Upper lobe of left lung (tissue), 6 donors: ENCODE measurements at regions not wholly inside any gene's neighbourhood (a gene's known extent, or its start where the extent isn't known, plus 50 kb on each side); places are given as distances from the start of the nearest gene placed in this dataset.

Experiments
- ATAC-seq, 2 donors: fragments of 200-7000 bp; cut with Tn5 transposase; one replicate each; pipeline ENCODE4 v1.9.1; 2022; ENCODE audit warnings: mild to moderate bottlenecking in 2 of 2, moderate library complexity in 2 of 2; ENCODE audit not compliant: low FRiP score in 2 of 2
- DNase-seq, 2 donors: peaks; one replicate each; pipeline ENCODE4 v3.0.0-alpha.2; 2019 to 2020
- H3K27ac ChIP-seq, 4 donors: fragments of 200-600 bp; sonication (generic); one replicate each; pipeline ENCODE4 v1.5.1; 2016 to 2019
- H3K27me3 ChIP-seq, 4 donors: fragments of 200-600 bp; sonication (generic); one replicate each; pipeline ENCODE4 v1.5.1; 2017 to 2019
- H3K36me3 ChIP-seq, 4 donors: fragments of 200-600 bp; sonication (generic); one replicate each; pipeline ENCODE4 v1.5.1; 2016 to 2019
- H3K4me1 ChIP-seq, 4 donors: fragments of 200-600 bp; sonication (generic); one replicate each; pipeline ENCODE4 v1.5.1; 2018 to 2019
- H3K4me3 ChIP-seq, 4 donors: fragments of 200-600 bp; sonication (generic); one replicate each; pipeline ENCODE4 v1.5.1; 2017 to 2019; ENCODE audit warnings: mild to moderate bottlenecking in 2 of 4, moderate library complexity in 1 of 4
- H3K9me3 ChIP-seq, 4 donors: fragments of 200-600 bp; sonication (generic); one replicate each; pipeline ENCODE4 v1.5.1; 2018 to 2019
- EP300 ChIP-seq, 4 donors: sonication (generic); formaldehyde crosslinking; IDR thresholded peaks; one replicate each; pipeline ENCODE4 v1.5.1; 2017; ENCODE audit warnings: antibody characterized with exemption in 4 of 4, control low read depth in 2 of 4
- POLR2A ChIP-seq, 4 donors: fragments of 450-650 bp; IDR thresholded peaks; one replicate each; pipeline ENCODE4 v1.5.1; 2016 to 2017; ENCODE audit warnings: antibody characterized with exemption in 4 of 4, mild to moderate bottlenecking in 2 of 4
- POLR2AphosphoS5 ChIP-seq, 2 donors: sonication (generic); formaldehyde crosslinking; IDR thresholded peaks; one replicate each; pipeline ENCODE4 v1.5.1; 2017; ENCODE audit warnings: antibody characterized with exemption in 2 of 2
- WGBS, 2 donors: methylation state at CpG; one replicate each; pipeline ENCODE4 v1.1.5; 2017 to 2018; 5-methylcytosine and 5-hydroxymethylcytosine counted together
- TF ChIP-seq, protein P1 (sequence below), 6 experiments: fragments of 450-650 bp in 4 of 6; fragments of 200-600 bp in 2 of 6; sonication (generic) in 2 of 6; IDR thresholded peaks; one replicate each; pipeline ENCODE4 v1.5.1; 2016 to 2019; ENCODE audit warnings: antibody characterized with exemption in 6 of 6
- donor health status: DM: no; HTN: no; CAD: no; lungs with moderate emphysema.
- donor health status: DM: no; HTN: yes; CAD: no; lungs with severe emphysema.

DNA sequence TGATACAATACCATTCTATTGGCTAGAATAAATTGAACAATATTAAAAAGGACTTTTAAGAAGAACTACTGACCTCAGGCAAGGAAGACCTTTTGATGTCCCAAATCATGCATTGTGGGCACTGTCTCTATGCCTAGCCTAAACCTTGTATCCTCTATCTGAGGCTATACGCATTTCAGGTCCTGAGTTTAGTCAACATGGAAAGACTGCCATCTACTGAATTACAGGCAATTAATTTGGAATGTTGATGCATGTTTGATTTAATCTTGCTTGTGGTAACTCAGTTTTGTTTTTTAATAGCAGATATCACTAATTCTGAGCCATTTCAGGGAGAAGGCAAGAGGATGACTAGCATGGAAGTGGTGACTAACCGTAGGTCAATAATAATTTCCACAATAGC, 585.3 kb upstream of the CCNG1 start:
- 89 to 92% methylated on average over 2 of the region's 2 CpGs for WGBS, 2 donors
- DNase-seq (no peak), ATAC-seq (no peak)
- Histone ChIP-seq H3K9me3 (no peaks in the 10 kb centered on the region), H3K36me3 (no peaks in the 10 kb centered on the region), H3K4me1 (no peaks in the 10 kb centered on the region), H3K4me3 (no peak overlapping the region), H3K27me3 (no peaks in the 10 kb centered on the region), H3K27ac (no peak overlapping the region)
- TF ChIP-seq POLR2A (IDR thresholded peaks at IDR 0.05) = no peak
- TF ChIP-seq, protein P1, sequence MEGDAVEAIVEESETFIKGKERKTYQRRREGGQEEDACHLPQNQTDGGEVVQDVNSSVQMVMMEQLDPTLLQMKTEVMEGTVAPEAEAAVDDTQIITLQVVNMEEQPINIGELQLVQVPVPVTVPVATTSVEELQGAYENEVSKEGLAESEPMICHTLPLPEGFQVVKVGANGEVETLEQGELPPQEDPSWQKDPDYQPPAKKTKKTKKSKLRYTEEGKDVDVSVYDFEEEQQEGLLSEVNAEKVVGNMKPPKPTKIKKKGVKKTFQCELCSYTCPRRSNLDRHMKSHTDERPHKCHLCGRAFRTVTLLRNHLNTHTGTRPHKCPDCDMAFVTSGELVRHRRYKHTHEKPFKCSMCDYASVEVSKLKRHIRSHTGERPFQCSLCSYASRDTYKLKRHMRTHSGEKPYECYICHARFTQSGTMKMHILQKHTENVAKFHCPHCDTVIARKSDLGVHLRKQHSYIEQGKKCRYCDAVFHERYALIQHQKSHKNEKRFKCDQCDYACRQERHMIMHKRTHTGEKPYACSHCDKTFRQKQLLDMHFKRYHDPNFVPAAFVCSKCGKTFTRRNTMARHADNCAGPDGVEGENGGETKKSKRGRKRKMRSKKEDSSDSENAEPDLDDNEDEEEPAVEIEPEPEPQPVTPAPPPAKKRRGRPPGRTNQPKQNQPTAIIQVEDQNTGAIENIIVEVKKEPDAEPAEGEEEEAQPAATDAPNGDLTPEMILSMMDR (IDR thresholded peaks at IDR 0.05) = no peak
- TF ChIP-seq EP300 (IDR thresholded peaks at IDR 0.05) = no peak
- TF ChIP-seq POLR2AphosphoS5 (IDR thresholded peaks at IDR 0.05) = no peak

DNA sequence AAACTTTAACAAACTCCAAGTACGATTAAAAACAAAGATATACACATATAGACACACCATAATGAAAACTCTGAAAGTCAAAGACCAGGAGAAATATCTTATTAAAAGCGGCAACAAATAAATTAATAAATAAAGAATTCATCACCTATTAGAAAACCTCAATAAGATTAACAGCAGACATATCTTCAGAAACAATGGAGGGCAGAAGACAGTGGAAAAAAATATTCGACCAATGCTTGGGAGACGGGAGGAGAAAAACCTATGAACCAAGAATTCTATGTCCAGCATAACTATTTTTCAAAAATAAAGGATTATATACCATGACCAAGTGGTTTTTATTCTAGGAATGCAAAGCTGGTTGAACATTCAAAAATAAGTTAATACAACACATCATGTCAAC, 578.6 kb upstream of the CCNG1 start:
- no peak for ATAC-seq
- no peaks in the 10 kb centered on the region for H3K36me3 ChIP-seq
- TF ChIP-seq POLR2A (IDR thresholded peaks at IDR 0.05) (no peak), POLR2AphosphoS5 (IDR thresholded peaks at IDR 0.05) (no peak), EP300 (IDR thresholded peaks at IDR 0.05) (no peak)
- TF ChIP-seq, protein P1 (IDR thresholded peaks at IDR 0.05) = no peak
- 91 to 94% methylated on average over 4 of the region's 4 CpGs for WGBS, 2 donors
- H3K27ac ChIP-seq = no peak overlapping the region
- H3K9me3 ChIP-seq = peaks cover 0 to 15% (median 9%) of the 10 kb centered on the region in 4 donors
- no peak overlapping the region for H3K4me3 ChIP-seq
- H3K4me1 ChIP-seq = no peaks in the 10 kb centered on the region
- DNase-seq = no peak
- H3K27me3 ChIP-seq = no peaks in the 10 kb centered on the region

DNA sequence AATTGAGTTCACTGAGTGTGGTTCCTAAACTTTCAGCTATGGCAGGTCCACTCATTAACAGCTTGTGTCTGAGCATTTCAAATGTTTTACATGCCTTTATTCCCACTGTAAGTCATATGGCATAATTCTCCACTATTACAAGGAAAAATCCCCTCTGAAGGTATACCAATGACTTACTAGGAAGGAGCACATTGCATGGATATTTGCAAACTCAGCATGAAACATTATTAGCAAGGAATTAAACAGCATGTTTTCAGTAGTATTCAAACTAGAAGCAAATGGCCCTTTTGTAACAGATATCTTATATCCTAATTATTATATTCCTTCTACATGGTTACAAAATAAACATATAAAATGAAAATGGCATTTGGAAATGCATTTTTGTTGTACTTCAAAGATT, 566.4 kb upstream of the CCNG1 start:
- H3K4me1 ChIP-seq = no peaks in the 10 kb centered on the region
- H3K27me3 ChIP-seq = no peaks in the 10 kb centered on the region
- no peak overlapping the region for H3K4me3 ChIP-seq
- no peak overlapping the region for H3K27ac ChIP-seq
- TF ChIP-seq, protein P1 (IDR thresholded peaks at IDR 0.05) = no peak
- TF ChIP-seq POLR2AphosphoS5 (IDR thresholded peaks at IDR 0.05) (no peak), POLR2A (IDR thresholded peaks at IDR 0.05) (no peak), EP300 (IDR thresholded peaks at IDR 0.05) (no peak)
- H3K9me3 ChIP-seq = peaks cover 0 to 6% (median 0%) of the 10 kb centered on the region in 4 donors
- ATAC-seq (no peak), DNase-seq (no peak)
- no peaks in the 10 kb centered on the region for H3K36me3 ChIP-seq

DNA sequence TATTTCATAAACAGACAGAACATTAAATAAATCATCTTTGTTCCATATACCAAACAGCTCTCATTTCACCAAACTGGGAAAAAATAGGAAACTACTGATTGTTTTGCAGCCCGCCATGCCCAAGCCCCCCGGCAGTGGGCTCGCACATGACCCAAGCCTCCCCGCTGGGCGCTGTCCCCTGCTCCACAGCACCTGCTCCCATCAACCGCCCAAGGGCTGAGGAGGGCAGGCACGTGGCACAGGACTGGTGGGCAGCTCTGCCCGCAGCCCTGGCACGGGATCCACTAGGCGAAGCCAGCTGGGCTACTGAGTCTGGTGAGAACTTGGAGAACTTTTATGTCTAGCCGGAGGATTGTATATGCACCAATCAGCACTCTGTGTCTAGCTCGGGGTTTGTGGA, 554.8 kb upstream of the CCNG1 start:
- no peaks in the 10 kb centered on the region for H3K36me3 ChIP-seq
- ATAC-seq = no peak

DNA sequence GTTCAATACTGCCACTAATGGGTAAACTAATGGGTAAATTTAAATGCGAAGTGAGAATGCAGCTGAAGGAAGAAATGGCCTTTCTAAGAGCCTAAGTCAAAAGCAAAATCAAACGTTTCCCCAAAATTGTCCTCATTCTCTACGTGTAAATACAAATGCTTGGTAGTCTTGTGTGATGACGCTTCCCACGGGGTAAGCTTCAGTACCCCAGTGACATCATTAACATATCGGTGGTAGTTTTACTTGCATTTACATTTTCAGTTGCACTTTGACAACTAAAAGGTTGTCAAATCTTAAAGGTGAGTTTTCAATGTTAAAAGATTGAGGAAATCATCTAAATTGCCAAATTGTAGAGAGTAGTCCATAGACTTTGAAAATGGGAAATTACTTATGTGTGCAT, 550.7 kb upstream of the CCNG1 start:
- DNase-seq (no peak), ATAC-seq (no peak)
- Histone ChIP-seq H3K27me3 (no peaks in the 10 kb centered on the region), H3K4me1 (no peaks in the 10 kb centered on the region), H3K4me3 (no peak overlapping the region), H3K9me3 (peaks cover 0 to 4% (median 0%) of the 10 kb centered on the region in 4 donors), H3K27ac (no peak overlapping the region), H3K36me3 (no peaks in the 10 kb centered on the region)
- 56 to 66% methylated on average over 6 of the region's 6 CpGs for WGBS, 2 donors
- TF ChIP-seq POLR2AphosphoS5 (IDR thresholded peaks at IDR 0.05) (no peak), POLR2A (IDR thresholded peaks at IDR 0.05) (no peak), EP300 (IDR thresholded peaks at IDR 0.05) (no peak)
- TF ChIP-seq, protein P1 (IDR thresholded peaks at IDR 0.05) = no peak

More for the DNA sequence above, 554.8 kb upstream of the CCNG1 start:
- TF ChIP-seq, protein P1 (IDR thresholded peaks at IDR 0.05) = no peak
- TF ChIP-seq POLR2AphosphoS5 (IDR thresholded peaks at IDR 0.05) = no peak
- no peak for TF ChIP-seq POLR2A (IDR thresholded peaks at IDR 0.05)
- no peak for TF ChIP-seq EP300 (IDR thresholded peaks at IDR 0.05)
- DNase-seq = peak in 1 of 2 donors; percentile 65
- Histone ChIP-seq H3K27me3 (no peaks in the 10 kb centered on the region), H3K27ac (no peak overlapping the region), H3K4me1 (no peaks in the 10 kb centered on the region), H3K4me3 (no peak overlapping the region), H3K9me3 (peaks cover 0 to 4% (median 0%) of the 10 kb centered on the region in 4 donors)
- 79 to 92% methylated on average over 11 to 12 of the region's 12 CpGs for WGBS, 2 donors
